ENCODE measurements at regions not wholly inside any gene's neighbourhood (a gene's known extent, or its start where the extent isn't known, plus 50 kb on each side); places are given as distances from the start of the nearest gene placed in this dataset.
"Not testable (repeated sequence)": the region's sequence is repeated elsewhere in the genome, so short reads cannot be mapped to it uniquely, and the experiment has no call there.

DNA sequence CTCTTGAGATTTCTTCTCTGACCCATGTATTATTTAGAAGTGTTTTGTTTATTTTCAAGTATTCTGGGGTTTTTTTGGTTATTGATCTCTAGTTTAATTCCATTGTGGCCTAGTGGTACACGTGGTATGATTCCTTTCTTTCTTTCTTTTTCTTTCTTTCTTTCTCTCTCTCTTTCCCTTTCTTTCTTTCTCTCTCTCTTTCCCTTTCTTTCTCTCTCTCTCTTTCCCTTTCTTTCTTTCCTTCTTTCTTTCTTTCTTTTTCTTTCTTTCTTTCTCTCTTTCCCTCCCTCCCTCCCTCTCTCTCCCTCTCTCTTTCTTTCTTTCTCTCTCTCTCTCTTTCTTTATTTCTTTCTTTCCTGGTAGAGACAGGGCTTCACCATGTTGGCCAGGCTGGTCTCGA lies 85.7 kb upstream of the UBE2E1 start:
- Histone ChIP-seq H3K4me1 (peaks cover 12% of the 10 kb centered on the region), H3K36me3 (no peaks in the 10 kb centered on the region), H3K4me3 (no peak overlapping the region), H4K20me1 (no peaks in the 10 kb centered on the region), H3K9me3 (peaks cover 18% of the 10 kb centered on the region), H3K9ac (no peak overlapping the region), H3K27me3 (no peaks in the 10 kb centered on the region), H3K27ac (no peak overlapping the region), H3K4me2 (no peak overlapping the region)
- TF ChIP-seq Cebpa-rat (IDR thresholded peaks at IDR 0.05), result no peak

DNA sequence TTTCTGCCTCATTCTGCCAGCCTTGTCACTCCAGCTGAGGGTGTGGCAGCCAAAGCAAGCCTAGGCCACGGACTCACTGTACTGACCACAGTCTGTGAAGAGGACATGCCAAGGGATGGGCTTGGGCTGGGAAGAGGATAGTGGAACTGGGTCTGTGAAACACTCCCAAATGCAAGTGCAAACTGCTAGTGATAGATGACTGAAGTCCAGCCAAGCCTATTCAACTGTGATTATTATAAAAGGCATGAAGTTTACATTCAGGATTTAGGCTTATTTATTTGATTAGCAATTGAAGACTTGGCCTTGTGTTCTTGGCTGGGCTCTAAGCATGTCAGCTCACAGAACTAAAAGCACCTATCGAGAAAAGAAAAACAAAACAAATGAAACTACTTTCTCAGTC lies 84.9 kb upstream of the UBE2E1 start:
- Histone ChIP-seq H3K9me3 (peaks cover 13% of the 10 kb centered on the region; the same call in 1 of the 2 replicates), H3K36me3 (no peaks in the 10 kb centered on the region), H3K4me3 (no peak overlapping the region), H3K9ac (no peak overlapping the region), H3K27ac (no peak overlapping the region), H3K4me1 (peaks cover 12% of the 10 kb centered on the region), H3K4me2 (no peak overlapping the region), H4K20me1 (no peaks in the 10 kb centered on the region), H3K27me3 (no peaks in the 10 kb centered on the region)
- no peak for TF ChIP-seq Cebpa-rat (IDR thresholded peaks at IDR 0.05)

DNA sequence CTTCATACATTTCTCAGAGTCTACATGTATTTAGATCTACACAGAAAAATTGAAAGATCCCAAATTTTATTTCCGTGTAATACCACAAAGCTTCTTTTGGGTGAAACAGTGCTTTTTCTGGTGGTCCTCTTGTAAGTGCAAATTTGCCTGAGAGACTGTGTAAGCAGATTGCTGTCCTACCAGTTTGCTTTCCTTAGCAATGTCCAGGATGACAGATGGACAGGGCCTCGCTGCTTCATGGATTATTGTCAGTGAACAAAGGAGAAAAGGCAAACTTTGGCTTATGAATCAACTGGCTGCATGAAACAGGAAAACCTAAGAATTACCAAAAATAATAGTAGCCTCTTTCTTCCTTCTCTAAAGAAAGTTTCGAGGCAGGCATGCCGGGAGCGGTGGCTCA lies 82.6 kb upstream of the UBE2E1 start:
- Histone ChIP-seq H3K4me1 (peaks cover 18% of the 10 kb centered on the region), H3K27ac (no peak overlapping the region)

DNA sequence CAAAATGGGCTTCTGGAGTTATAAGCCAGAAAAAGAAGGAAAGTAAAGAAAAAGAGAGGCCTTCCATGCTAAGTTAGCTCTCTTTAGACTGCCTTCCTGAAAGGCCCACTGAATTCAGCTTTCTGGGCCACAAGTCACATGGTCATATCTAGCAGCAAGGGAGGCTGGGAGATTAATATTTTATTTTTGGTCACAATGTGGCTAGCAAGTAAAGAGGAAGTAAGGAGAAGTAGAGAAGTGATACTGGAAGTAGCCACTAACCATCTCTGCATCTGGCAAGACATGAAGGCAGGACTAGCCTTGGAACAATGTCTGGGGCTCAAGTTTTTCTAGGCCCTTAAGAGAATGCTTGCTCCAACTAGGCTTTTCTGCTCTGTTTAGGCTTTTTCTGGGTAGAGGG lies 81.8 kb upstream of the UBE2E1 start:
- Histone ChIP-seq H3K4me1 (peaks cover 18% of the 10 kb centered on the region), H3K9ac (no peak overlapping the region), H3K27ac (no peak overlapping the region), H3K36me3 (no peaks in the 10 kb centered on the region), H3K9me3 (0 out of 2 replicates have a peak, but pooled peaks cover 7% of the 10 kb centered on the region), H3K4me3 (no peak overlapping the region), H3K27me3 (no peaks in the 10 kb centered on the region), H4K20me1 (no peaks in the 10 kb centered on the region), H3K4me2 (no peak overlapping the region)
- no peak for TF ChIP-seq Cebpa-rat (IDR thresholded peaks at IDR 0.05)

More for the DNA sequence above, 82.6 kb upstream of the UBE2E1 start:
- Histone ChIP-seq H3K9ac (no peak overlapping the region), H3K4me2 (no peak overlapping the region), H3K27me3 (no peaks in the 10 kb centered on the region), H3K36me3 (no peaks in the 10 kb centered on the region), H3K9me3 (0 out of 2 replicates have a peak, but pooled peaks cover 7% of the 10 kb centered on the region), H3K4me3 (no peak overlapping the region), H4K20me1 (no peaks in the 10 kb centered on the region)
- no peak for TF ChIP-seq Cebpa-rat (IDR thresholded peaks at IDR 0.05)

DNA sequence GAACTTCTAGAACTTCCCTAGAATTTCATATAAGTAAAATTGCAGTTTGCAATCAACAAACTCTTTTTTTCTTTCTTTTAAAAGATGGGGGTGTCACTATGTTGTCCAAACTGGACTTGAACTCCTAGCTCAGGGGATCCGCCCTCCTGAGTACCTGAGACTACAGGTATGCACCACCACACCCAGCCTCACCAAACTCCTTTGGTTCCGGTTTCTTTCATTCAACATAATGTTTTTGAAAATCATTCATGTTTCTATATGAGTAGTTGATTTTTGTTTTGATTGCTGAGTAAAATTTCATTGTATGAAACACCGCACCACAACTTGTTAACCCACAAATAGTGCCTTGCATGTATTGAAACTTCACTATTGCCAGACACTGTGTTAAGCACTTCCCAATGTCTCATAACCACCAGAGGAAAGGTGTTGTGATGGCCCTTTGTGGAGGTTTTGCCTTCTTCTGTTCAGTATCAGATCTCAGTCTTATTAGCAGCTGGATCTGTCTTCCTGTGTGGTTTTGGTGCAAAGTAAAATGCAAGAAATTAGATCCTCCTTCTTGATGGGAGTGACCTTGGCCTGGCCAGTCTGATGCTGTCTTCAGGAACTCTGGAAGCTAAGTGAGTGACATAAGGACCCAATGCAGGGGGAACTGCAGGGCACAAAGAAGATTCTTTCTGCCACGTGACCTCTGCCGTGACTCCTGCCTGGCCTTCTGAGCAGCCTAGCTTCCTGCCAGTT lies 78.8 kb upstream of the UBE2E1 start:
- Histone ChIP-seq H3K9ac (no peak overlapping the region), H3K9me3 (0 out of 2 replicates have a peak, but pooled peaks cover 7% of the 10 kb centered on the region), H3K4me2 (peak overlapping the region; percentile 10; the same call in 1 of the 2 replicates), H3K27me3 (no peaks in the 10 kb centered on the region), H3K4me1 (peaks cover 18% of the 10 kb centered on the region), H3K4me3 (no peak overlapping the region), H3K36me3 (no peaks in the 10 kb centered on the region), H3K27ac (no peak overlapping the region), H4K20me1 (no peaks in the 10 kb centered on the region)
- TF ChIP-seq Cebpa-rat (IDR thresholded peaks at IDR 0.05), result no peak

DNA sequence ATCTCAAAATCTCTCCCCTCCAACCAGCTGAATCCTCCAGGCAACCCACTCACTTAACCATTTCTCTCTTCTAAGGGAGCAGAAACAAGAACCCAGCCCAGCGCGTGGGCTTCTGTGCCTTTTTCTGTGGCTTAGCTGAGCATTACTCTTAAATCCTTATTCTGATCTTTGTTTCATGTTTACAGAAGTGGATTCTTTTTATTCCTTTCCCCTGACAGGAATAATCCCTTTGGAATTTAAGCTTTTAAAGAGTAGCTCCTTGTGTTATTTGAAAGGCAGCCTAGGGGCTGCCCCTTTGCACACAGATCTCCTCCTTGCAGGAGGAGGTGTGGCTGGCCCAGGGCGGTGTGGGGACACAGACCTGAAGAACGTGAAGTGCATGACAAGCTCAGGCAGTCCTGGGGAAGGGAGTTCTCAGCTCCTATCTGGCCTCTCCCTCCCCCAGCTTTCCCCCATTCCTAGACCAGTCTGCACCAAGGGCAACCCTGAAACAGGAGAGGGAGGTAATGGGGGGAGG lies 77.1 kb upstream of the UBE2E1 start:
- Histone ChIP-seq H3K4me3 (no peak overlapping the region), H3K27ac (no peak overlapping the region), H3K27me3 (no peaks in the 10 kb centered on the region), H3K9ac (no peak overlapping the region), H3K4me2 (no peak overlapping the region), H4K20me1 (no peaks in the 10 kb centered on the region), H3K4me1 (peaks cover 18% of the 10 kb centered on the region), H3K36me3 (no peaks in the 10 kb centered on the region), H3K9me3 (0 out of 2 replicates have a peak, but pooled peaks cover 6% of the 10 kb centered on the region)
- TF ChIP-seq Cebpa-rat (IDR thresholded peaks at IDR 0.05), result no peak

DNA sequence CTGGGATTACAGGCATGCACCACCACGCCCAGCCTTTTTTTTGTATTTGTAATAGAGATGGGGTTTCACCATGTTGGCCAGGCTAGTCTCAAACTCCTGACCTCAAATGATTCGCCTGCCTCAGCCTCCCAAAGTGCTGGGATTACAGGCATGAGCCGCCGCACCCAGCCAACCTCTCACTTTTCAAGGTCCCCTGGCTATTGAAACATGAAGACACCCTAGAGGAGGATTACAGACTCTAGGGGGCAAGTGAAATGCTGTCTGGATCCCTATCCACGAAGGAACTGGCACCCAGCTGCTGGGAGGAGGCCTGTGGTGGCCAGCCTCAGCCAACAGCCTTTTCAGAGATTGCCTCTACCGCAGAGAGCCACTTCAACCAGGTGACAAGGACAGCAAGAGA lies 76.4 kb upstream of the UBE2E1 start:
- not testable (repeated sequence) for H4K20me1 ChIP-seq, H3K27ac ChIP-seq, H3K36me3 ChIP-seq, H3K9me3 ChIP-seq, H3K27me3 ChIP-seq, H3K4me3 ChIP-seq, H3K9ac ChIP-seq, H3K4me2 ChIP-seq
- H3K4me1 ChIP-seq, result peaks cover 13% of the 10 kb centered on the region

DNA sequence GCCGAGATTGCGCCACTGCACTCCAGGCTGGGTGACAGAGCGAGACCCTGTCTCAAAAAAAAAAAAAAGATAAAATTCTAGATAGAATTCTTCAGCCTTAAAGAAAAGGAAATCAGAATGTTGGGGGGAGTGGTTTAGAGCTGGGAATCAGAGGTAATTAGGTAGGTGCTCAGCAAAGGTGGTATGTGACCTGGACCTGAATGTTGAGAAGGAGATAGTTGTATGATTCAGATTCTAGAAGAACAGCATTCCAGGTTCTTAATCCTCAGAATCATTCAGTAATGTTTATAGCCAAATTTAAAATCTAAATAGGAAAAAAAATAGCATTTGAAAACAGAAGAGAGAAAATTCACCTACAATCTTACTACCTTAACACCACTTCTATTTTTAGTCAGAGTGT lies 71.3 kb upstream of the UBE2E1 start:
- Histone ChIP-seq H3K9me3 (no peaks in the 10 kb centered on the region), H3K27me3 (no peaks in the 10 kb centered on the region), H3K9ac (no peak overlapping the region), H3K27ac (no peak overlapping the region), H3K4me1 (peaks cover 4% of the 10 kb centered on the region), H3K4me2 (no peak overlapping the region), H3K4me3 (no peak overlapping the region), H3K36me3 (no peaks in the 10 kb centered on the region), H4K20me1 (no peaks in the 10 kb centered on the region)
- no peak for TF ChIP-seq Cebpa-rat (IDR thresholded peaks at IDR 0.05)

DNA sequence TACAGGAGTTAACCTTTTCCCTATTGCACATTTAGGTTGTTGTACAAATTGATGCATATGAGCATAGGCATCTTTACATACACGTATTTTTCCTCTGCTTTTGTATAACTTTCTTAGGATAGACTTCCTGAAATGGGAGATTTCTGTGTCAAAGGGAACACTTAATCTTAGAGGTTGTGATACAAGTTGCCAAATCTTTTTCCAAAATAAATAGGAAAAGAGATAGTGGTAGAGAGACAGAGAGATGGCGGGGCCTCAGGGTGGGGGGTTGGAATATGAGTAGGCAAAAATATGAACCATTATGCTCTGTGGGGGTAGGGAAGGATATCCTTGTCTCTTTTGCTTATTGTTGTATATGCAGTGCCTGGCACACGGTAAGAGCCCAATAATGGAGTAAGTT lies 70.7 kb upstream of the UBE2E1 start:
- Histone ChIP-seq H3K9ac (no peak overlapping the region), H3K27me3 (no peaks in the 10 kb centered on the region), H3K4me1 (peaks cover 10% of the 10 kb centered on the region), H3K4me3 (no peak overlapping the region), H3K36me3 (no peaks in the 10 kb centered on the region), H3K9me3 (no peaks in the 10 kb centered on the region), H4K20me1 (no peaks in the 10 kb centered on the region), H3K27ac (no peak overlapping the region), H3K4me2 (no peak overlapping the region)
- no peak for TF ChIP-seq Cebpa-rat (IDR thresholded peaks at IDR 0.05)

DNA sequence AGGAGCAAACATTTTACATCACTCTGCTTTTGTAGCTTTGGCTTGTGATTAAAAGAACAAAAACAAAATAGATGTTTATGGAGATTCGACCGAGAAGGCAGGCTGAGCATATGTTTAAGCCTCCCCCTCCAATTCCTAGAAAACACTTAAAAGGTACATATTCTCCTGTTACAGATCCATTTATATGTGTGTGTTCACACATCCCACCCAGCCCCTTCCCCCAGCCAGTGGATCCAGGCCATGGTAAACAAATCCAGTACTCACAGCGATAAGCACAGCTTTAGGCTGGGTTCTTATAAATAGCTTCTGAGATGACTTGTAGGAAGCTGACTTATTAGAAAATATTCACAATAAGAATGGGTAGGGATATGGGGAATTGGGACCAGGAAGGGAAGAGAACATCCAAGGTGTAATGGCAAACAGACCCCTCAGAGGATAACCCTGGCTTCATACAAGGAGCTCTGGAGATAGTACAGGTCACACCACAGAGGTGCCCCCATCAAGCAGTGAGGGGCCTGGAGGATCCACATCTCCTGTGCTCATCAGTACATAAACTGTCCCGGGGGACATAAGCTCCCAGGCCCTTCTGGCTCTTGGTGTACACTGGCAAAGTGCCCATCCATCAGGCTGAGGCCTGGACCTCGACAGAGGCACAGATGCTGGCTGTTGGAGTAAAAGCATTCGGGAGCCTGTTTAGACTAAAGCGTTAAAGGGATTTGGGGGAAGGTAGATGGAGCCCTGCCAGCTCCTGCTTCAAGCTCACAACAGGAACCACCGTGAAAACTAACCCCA lies 70.0 kb upstream of the UBE2E1 start:
- Histone ChIP-seq H3K4me2 (peak overlapping the region; percentile 4; the same call in 1 of the 2 replicates), H3K36me3 (no peaks in the 10 kb centered on the region), H3K9ac (no peak overlapping the region), H3K4me1 (peaks cover 17% of the 10 kb centered on the region), H4K20me1 (no peaks in the 10 kb centered on the region), H3K9me3 (no peaks in the 10 kb centered on the region), H3K4me3 (no peak overlapping the region), H3K27me3 (no peaks in the 10 kb centered on the region), H3K27ac (no peak overlapping the region)
- TF ChIP-seq Cebpa-rat (IDR thresholded peaks at IDR 0.05), result no peak

Data from BLaER1 (cell line).